ENCODE measurements at regions not wholly inside any gene's neighbourhood (a gene's known extent, or its start where the extent isn't known, plus 50 kb on each side); places are given as distances from the start of the nearest gene placed in this dataset.
"Not testable (repeated sequence)": the region's sequence is repeated elsewhere in the genome, so short reads cannot be mapped to it uniquely, and the experiment has no call there.

GRCh38 chr3:95218484-95218883 is 1155.6 kb downstream of the NSUN3 start:
- DNase-seq (ENCODE audit: extremely low read depth, low read depth), result no peak
- no peak for TF ChIP-seq CTCF (IDR thresholded peaks at IDR 0.05; ENCODE audit: low read depth, low read length)

- TF ChIP-seq CTCF (IDR thresholded peaks at IDR 0.05; ENCODE audit: low read depth, low read length), result no peak
- no peak for DNase-seq (ENCODE audit: extremely low read depth, low read depth)
These were observed 1163.6 kb downstream of the NSUN3 start for GRCh38 chr3:95226437-95226836.

- DNase-seq (ENCODE audit: extremely low read depth, low read depth), result no peak
- TF ChIP-seq CTCF (IDR thresholded peaks at IDR 0.05; ENCODE audit: low read depth, low read length), result no peak
These were observed 1164.2 kb downstream of the NSUN3 start for GRCh38 chr3:95227092-95227491.

GRCh38 chr3:95228416-95228815 is 1165.6 kb downstream of the NSUN3 start:
- no peak for DNase-seq (ENCODE audit: extremely low read depth, low read depth)
- no peak for TF ChIP-seq CTCF (IDR thresholded peaks at IDR 0.05; ENCODE audit: low read depth, low read length)

- TF ChIP-seq CTCF (IDR thresholded peaks at IDR 0.05; ENCODE audit: low read depth, low read length), result no peak
- DNase-seq (ENCODE audit: extremely low read depth, low read depth), result no peak
These were observed 1173.1 kb downstream of the NSUN3 start for GRCh38 chr3:95235916-95236315.

GRCh38 chr3:95237783-95238182 is 1174.9 kb downstream of the NSUN3 start:
- TF ChIP-seq CTCF (IDR thresholded peaks at IDR 0.05; ENCODE audit: low read depth, low read length), result no peak
- no peak for DNase-seq (ENCODE audit: extremely low read depth, low read depth)

- no peak for DNase-seq (ENCODE audit: extremely low read depth, low read depth)
- TF ChIP-seq CTCF (IDR thresholded peaks at IDR 0.05; ENCODE audit: low read depth, low read length), result no peak
These were observed 1177.5 kb downstream of the NSUN3 start for GRCh38 chr3:95240395-95240794.

GRCh38 chr3:95241256-95241655 is 1178.4 kb downstream of the NSUN3 start:
- not testable (repeated sequence) for DNase-seq (ENCODE audit: extremely low read depth, low read depth)

Measured in AG09319 (cell line).